HEK293 (cell line): ENCODE measurements at regions not wholly inside any gene's neighbourhood (a gene's known extent, or its start where the extent isn't known, plus 50 kb on each side); places are given as distances from the start of the nearest gene placed in this dataset.

Source experiments
- CTCF ChIA-PET: fragments of 350-600 bp; formaldehyde crosslinking; extraction: SDS; loops from one replicate; lab custom pipeline; 2021; ENCODE audit warnings: antibody characterized with exemption; lab: Yijun Ruan, JAX
- POLR2A ChIA-PET: fragments of 300-600 bp; formaldehyde crosslinking; extraction: SDS; loops from one replicate; lab custom pipeline; 2020; ENCODE audit warnings: antibody characterized with exemption, inconsistent platforms; lab: Yijun Ruan, JAX
- H3K27ac ChIP-seq: fragments of 200-500 bp; sonication (Bioruptor generic); 2 replicates; pipeline ENCODE4 v1.5.1; 2014; ENCODE audit warnings: low read depth, low read length, control low read depth, inconsistent platforms; ENCODE audit errors: extremely low read depth
- H3K36me3 ChIP-seq, 2 experiments: fragments of 200-500 bp in 1 of 2; sonication (Bioruptor generic) in 1 of 2; 1 replicate in 1 of 2; 2 replicates in 1 of 2; pipeline ENCODE4 v1.5.1; 2014 to 2017; ENCODE audit warnings: inconsistent platforms in 2 of 2, low read length in 2 of 2; ENCODE audit not compliant: control insufficient read depth in 2 of 2, insufficient read depth in 1 of 2
- H3K4me1 ChIP-seq: fragments of 200-500 bp; sonication (Bioruptor generic); 2 replicates; pipeline ENCODE4 v1.5.1; 2014; ENCODE audit warnings: mild to moderate bottlenecking, low read length, inconsistent platforms; ENCODE audit not compliant: control insufficient read depth, insufficient read depth
- H3K4me3 ChIP-seq: 2 replicates; pipeline ENCODE4 v1.5.1; 2011; ENCODE audit warnings: low read depth, mild to moderate bottlenecking, control low read depth, low read length, moderate library complexity
- H3K9me3 ChIP-seq: fragments of 200-500 bp; sonication (Bioruptor generic); 2 replicates; pipeline ENCODE4 v1.5.1; 2014; ENCODE audit warnings: low read depth, low read length, inconsistent platforms; ENCODE audit not compliant: control insufficient read depth, insufficient read depth
- BCL11B ChIP-seq: fragments of 450-650 bp; formaldehyde crosslinking; IDR thresholded peaks from 2 replicates; pipeline ENCODE4 v1.5.1; 2016; ENCODE audit warnings: low read depth, missing biosample characterization, missing genetic modification characterization
- FEZF1 ChIP-seq: fragments of 450-650 bp; formaldehyde crosslinking; IDR thresholded peaks from 2 replicates; pipeline ENCODE4 v1.5.1; 2016; ENCODE audit warnings: missing biosample characterization, missing genetic modification characterization
- GFI1B ChIP-seq: fragments of 450-650 bp; formaldehyde crosslinking; IDR thresholded peaks from 2 replicates; pipeline ENCODE4 v1.5.1; 2016; ENCODE audit warnings: missing biosample characterization, missing genetic modification characterization
- GLI4 ChIP-seq: fragments of 450-650 bp; formaldehyde crosslinking; IDR thresholded peaks from 2 replicates; pipeline ENCODE4 v1.5.1; 2016; ENCODE audit warnings: missing biosample characterization, missing genetic modification characterization
- KLF7 ChIP-seq: fragments of 450-650 bp; formaldehyde crosslinking; IDR thresholded peaks from 2 replicates; pipeline ENCODE4 v1.5.1; 2016; ENCODE audit warnings: missing biosample characterization, missing genetic modification characterization, borderline replicate concordance
- KLF8 ChIP-seq: fragments of 450-650 bp; formaldehyde crosslinking; IDR thresholded peaks from 2 replicates; pipeline ENCODE4 v1.5.1; 2016; ENCODE audit warnings: missing biosample characterization, missing genetic modification characterization
- OSR2 ChIP-seq: fragments of 450-650 bp; formaldehyde crosslinking; IDR thresholded peaks from 2 replicates; pipeline ENCODE4 v1.5.1; 2016; ENCODE audit warnings: missing biosample characterization, missing genetic modification characterization
- SETDB1 ChIP-seq: IDR thresholded peaks from one replicate; pipeline ENCODE4 v1.6.1; 2017; ENCODE audit warnings: mild to moderate bottlenecking, low read length, moderate library complexity, mixed read lengths; ENCODE audit not compliant: insufficient read length
- ZBTB20 ChIP-seq: fragments of 450-650 bp; formaldehyde crosslinking; IDR thresholded peaks from 2 replicates; pipeline ENCODE4 v1.5.1; 2016; ENCODE audit warnings: missing biosample characterization, missing genetic modification characterization
- ZBTB48 ChIP-seq: fragments of 450-650 bp; formaldehyde crosslinking; IDR thresholded peaks from 2 replicates; pipeline ENCODE4 v1.5.1; 2016; ENCODE audit warnings: missing biosample characterization, missing genetic modification characterization
- ZFP41 ChIP-seq: fragments of 450-650 bp; formaldehyde crosslinking; IDR thresholded peaks from 2 replicates; pipeline ENCODE4 v1.5.1; 2016; ENCODE audit warnings: missing biosample characterization, missing genetic modification characterization, borderline replicate concordance
- ZNF138 ChIP-seq: fragments of 450-650 bp; formaldehyde crosslinking; IDR thresholded peaks from 2 replicates; pipeline ENCODE4 v1.5.1; 2016; ENCODE audit warnings: missing biosample characterization, missing genetic modification characterization, borderline replicate concordance
- ZNF140 ChIP-seq: fragments of 450-650 bp; formaldehyde crosslinking; IDR thresholded peaks from 2 replicates; pipeline ENCODE4 v1.5.1; 2016; ENCODE audit warnings: missing biosample characterization, missing genetic modification characterization
- ZNF202 ChIP-seq: fragments of 450-650 bp; formaldehyde crosslinking; IDR thresholded peaks from 2 replicates; pipeline ENCODE4 v1.5.1; 2016; ENCODE audit warnings: missing biosample characterization, missing genetic modification characterization, borderline replicate concordance
- ZNF350 ChIP-seq: fragments of 450-650 bp; formaldehyde crosslinking; IDR thresholded peaks from 2 replicates; pipeline ENCODE4 v1.5.0; 2017; ENCODE audit warnings: missing biosample characterization, mild to moderate bottlenecking, missing genetic modification characterization
- ZNF398 ChIP-seq: fragments of 450-650 bp; formaldehyde crosslinking; IDR thresholded peaks from 2 replicates; pipeline ENCODE4 v1.5.1; 2017; ENCODE audit warnings: missing biosample characterization, missing genetic modification characterization
- ZNF488 ChIP-seq: fragments of 450-650 bp; formaldehyde crosslinking; IDR thresholded peaks from 2 replicates; pipeline ENCODE4 v1.5.1; 2016; ENCODE audit warnings: missing biosample characterization, missing genetic modification characterization
- ZNF501 ChIP-seq: fragments of 450-650 bp; formaldehyde crosslinking; IDR thresholded peaks from 2 replicates; pipeline ENCODE4 v1.5.1; 2016; ENCODE audit warnings: missing biosample characterization, missing genetic modification characterization
- ZNF791 ChIP-seq: fragments of 450-650 bp; formaldehyde crosslinking; IDR thresholded peaks from 2 replicates; pipeline ENCODE4 v1.5.1; 2016; ENCODE audit warnings: missing biosample characterization, missing genetic modification characterization
- ZNF837 ChIP-seq: fragments of 450-650 bp; formaldehyde crosslinking; IDR thresholded peaks from 2 replicates; pipeline ENCODE4 v1.5.1; 2016; ENCODE audit warnings: missing biosample characterization, missing genetic modification characterization
- ZXDB ChIP-seq: fragments of 450-650 bp; formaldehyde crosslinking; IDR thresholded peaks from 2 replicates; pipeline ENCODE4 v1.5.1; 2016; ENCODE audit warnings: missing biosample characterization, missing genetic modification characterization
- TF ChIP-seq, protein P1 (sequence below): fragments of 450-650 bp; formaldehyde crosslinking; IDR thresholded peaks from 2 replicates; pipeline ENCODE4 v1.5.1; 2016; ENCODE audit warnings: missing biosample characterization, missing genetic modification characterization
- TF ChIP-seq, protein P2 (sequence below): IDR thresholded peaks from 2 replicates; pipeline ENCODE4 v1.6.1; 2011; ENCODE audit warnings: mild to moderate bottlenecking, low read depth, low read length, borderline replicate concordance
- TF ChIP-seq, protein P3 (sequence below): fragments of 450-650 bp; formaldehyde crosslinking; IDR thresholded peaks from 2 replicates; pipeline ENCODE4 v1.5.1; 2016; ENCODE audit warnings: missing biosample characterization, missing genetic modification characterization
- TF ChIP-seq, protein P4 (sequence below): fragments of 450-650 bp; formaldehyde crosslinking; IDR thresholded peaks from 2 replicates; pipeline ENCODE4 v1.5.1; 2016; ENCODE audit warnings: missing biosample characterization, missing genetic modification characterization

GRCh38 chr11:37503411-37504059 is 905.5 kb upstream of the RAG2 start (continued):
- TF ChIP-seq ZNF138 (no peak), KLF8 (tag by site-specific recombination) (no peak), ZNF791 (no peak), ZNF501 (tag by site-specific recombination) (no peak), OSR2 (tag by site-specific recombination) (no peak)

GRCh38 chr11:37502202-37502601 is 904.2 kb upstream of the RAG2 start:
- no peaks in the 10 kb centered on the region for H3K9me3 ChIP-seq
- no peak overlapping the region for H3K27ac ChIP-seq
- CTCF ChIA-PET, result no interaction called here
- H3K4me1 ChIP-seq, result no peaks in the 10 kb centered on the region
- no peak overlapping the region for H3K4me3 ChIP-seq
- H3K36me3 ChIP-seq, result no peaks in the 10 kb centered on the region
- TF ChIP-seq ZNF837 (tag by site-specific recombination) (no peak), ZNF140 (tag by site-specific recombination) (no peak), FEZF1 (no peak), BCL11B (tag by site-specific recombination) (no peak), GFI1B (tag by site-specific recombination) (no peak), ZNF202 (tag by site-specific recombination) (no peak), ZNF350 (tag by site-specific recombination) (no peak), ZFP41 (tag by site-specific recombination) (no peak)
- TF ChIP-seq, protein P1, sequence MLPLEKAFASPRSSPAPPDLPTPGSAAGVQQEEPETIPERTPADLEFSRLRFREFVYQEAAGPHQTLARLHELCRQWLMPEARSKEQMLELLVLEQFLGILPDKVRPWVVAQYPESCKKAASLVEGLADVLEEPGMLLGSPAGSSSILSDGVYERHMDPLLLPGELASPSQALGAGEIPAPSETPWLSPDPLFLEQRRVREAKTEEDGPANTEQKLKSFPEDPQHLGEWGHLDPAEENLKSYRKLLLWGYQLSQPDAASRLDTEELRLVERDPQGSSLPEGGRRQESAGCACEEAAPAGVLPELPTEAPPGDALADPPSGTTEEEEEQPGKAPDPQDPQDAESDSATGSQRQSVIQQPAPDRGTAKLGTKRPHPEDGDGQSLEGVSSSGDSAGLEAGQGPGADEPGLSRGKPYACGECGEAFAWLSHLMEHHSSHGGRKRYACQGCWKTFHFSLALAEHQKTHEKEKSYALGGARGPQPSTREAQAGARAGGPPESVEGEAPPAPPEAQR (tag by site-specific recombination), result no peak
- POLR2A ChIA-PET, result no interaction called here

GRCh38 chr11:37500425-37500824 is 902.4 kb upstream of the RAG2 start:
- Histone ChIP-seq H3K4me3 (no peak overlapping the region), H3K36me3 (no peaks in the 10 kb centered on the region), H3K27ac (no peak overlapping the region), H3K4me1 (no peaks in the 10 kb centered on the region), H3K9me3 (no peaks in the 10 kb centered on the region)
- POLR2A ChIA-PET, result interaction anchor here (1.0 kb wide), 1 partner anchor 906 kb away, joined by 3 read pairs; the partner anchor contains the start of gene IFTAP
- CTCF ChIA-PET, result interaction anchor here (0.6 kb wide), 1 partner anchor 9 kb away, joined by 3 read pairs; no protein-coding TSS in a partner anchor
- TF ChIP-seq ZBTB20 (tag by site-specific recombination) (no peak), ZNF398 (tag by site-specific recombination) (no peak), ZXDB (tag by site-specific recombination) (no peak), ZBTB48 (tag by site-specific recombination) (no peak), ZNF488 (tag by site-specific recombination) (no peak), GLI4 (tag by site-specific recombination) (no peak), KLF7 (no peak), SETDB1 (no peak)
- TF ChIP-seq, protein P2, sequence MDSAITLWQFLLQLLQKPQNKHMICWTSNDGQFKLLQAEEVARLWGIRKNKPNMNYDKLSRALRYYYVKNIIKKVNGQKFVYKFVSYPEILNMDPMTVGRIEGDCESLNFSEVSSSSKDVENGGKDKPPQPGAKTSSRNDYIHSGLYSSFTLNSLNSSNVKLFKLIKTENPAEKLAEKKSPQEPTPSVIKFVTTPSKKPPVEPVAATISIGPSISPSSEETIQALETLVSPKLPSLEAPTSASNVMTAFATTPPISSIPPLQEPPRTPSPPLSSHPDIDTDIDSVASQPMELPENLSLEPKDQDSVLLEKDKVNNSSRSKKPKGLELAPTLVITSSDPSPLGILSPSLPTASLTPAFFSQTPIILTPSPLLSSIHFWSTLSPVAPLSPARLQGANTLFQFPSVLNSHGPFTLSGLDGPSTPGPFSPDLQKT, result no peak
- TF ChIP-seq, protein P3, sequence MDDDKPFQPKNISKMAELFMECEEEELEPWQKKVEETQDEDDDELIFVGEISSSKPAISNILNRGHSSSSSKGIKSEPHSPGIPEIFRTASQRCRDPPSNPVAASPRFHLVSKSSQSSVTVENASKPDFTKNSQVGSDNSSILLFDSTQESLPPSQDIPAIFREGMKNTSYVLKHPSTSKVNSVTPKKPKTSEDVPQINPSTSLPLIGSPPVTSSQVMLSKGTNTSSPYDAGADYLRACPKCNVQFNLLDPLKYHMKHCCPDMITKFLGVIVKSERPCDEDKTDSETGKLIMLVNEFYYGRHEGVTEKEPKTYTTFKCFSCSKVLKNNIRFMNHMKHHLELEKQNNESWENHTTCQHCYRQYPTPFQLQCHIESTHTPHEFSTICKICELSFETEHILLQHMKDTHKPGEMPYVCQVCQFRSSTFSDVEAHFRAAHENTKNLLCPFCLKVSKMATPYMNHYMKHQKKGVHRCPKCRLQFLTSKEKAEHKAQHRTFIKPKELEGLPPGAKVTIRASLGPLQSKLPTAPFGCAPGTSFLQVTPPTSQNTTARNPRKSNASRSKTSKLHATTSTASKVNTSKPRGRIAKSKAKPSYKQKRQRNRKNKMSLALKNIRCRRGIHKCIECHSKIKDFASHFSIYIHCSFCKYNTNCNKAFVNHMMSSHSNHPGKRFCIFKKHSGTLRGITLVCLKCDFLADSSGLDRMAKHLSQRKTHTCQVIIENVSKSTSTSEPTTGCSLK, result no peak
- TF ChIP-seq, protein P4, sequence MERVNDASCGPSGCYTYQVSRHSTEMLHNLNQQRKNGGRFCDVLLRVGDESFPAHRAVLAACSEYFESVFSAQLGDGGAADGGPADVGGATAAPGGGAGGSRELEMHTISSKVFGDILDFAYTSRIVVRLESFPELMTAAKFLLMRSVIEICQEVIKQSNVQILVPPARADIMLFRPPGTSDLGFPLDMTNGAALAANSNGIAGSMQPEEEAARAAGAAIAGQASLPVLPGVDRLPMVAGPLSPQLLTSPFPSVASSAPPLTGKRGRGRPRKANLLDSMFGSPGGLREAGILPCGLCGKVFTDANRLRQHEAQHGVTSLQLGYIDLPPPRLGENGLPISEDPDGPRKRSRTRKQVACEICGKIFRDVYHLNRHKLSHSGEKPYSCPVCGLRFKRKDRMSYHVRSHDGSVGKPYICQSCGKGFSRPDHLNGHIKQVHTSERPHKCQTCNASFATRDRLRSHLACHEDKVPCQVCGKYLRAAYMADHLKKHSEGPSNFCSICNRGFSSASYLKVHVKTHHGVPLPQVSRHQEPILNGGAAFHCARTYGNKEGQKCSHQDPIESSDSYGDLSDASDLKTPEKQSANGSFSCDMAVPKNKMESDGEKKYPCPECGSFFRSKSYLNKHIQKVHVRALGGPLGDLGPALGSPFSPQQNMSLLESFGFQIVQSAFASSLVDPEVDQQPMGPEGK (tag by site-specific recombination), result no peak
